ENCODE measurements at regions not wholly inside any gene's neighbourhood (a gene's known extent, or its start where the extent isn't known, plus 50 kb on each side); places are given as distances from the start of the nearest gene placed in this dataset.
"Not testable (repeated sequence)": the region's sequence is repeated elsewhere in the genome, so short reads cannot be mapped to it uniquely, and the experiment has no call there.

- DNase-seq = no peak
- intact Hi-C loops (cut with micrococcal nuclease) = no loop called here
- H3K9me3 Mint-ChIP-seq = no peaks in the 10 kb centered on the region
- no peaks in the 10 kb centered on the region for H3K36me3 Mint-ChIP-seq
- ChIA-PET CTCF (no interaction called here), POLR2A (no interaction called here)
- no peak overlapping the region for H3K27ac Mint-ChIP-seq
- H3K27me3 Mint-ChIP-seq = peaks cover 5% of the 10 kb centered on the region
- H3K4me3 Mint-ChIP-seq = no peak overlapping the region
- no peaks in the 10 kb centered on the region for H3K4me1 Mint-ChIP-seq (ENCODE audit: low read depth)
Observed at GRCh38 chr20:47905628-47906347, 120.5 kb upstream of the SULF2 start.

- H3K9me3 Mint-ChIP-seq; intact Hi-C loops (cut with micrococcal nuclease); H3K4me1 Mint-ChIP-seq (ENCODE audit: low read depth); H3K36me3 Mint-ChIP-seq; H3K4me3 Mint-ChIP-seq; H3K27ac Mint-ChIP-seq; CTCF ChIA-PET; H3K27me3 Mint-ChIP-seq; DNase-seq; POLR2A ChIA-PET: not testable (repeated sequence)
Observed at GRCh38 chr20:47903009-47903408, 117.7 kb upstream of the SULF2 start.

DNA sequence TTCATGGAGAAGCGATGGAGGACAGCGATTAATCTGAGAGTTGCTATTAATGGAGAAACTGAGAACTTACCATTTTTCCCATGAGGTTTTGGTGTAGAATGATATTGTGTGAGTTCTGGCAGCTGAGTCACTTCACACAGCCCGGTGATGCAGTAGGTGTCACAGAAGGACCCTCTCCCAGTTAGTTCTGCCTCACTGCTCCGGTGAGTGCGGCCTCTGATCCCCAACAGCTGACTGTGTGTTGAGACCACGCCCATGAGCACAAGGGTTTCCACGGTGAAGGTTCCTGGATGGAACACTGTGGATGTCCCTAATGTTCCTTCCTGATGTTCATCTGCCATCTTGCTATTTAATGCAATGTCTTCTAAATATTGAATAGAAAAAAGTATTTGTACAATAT, 114.0 kb upstream of the SULF2 start:
- H3K27me3 Mint-ChIP-seq; H3K9me3 Mint-ChIP-seq; H3K4me3 Mint-ChIP-seq; CTCF ChIA-PET; intact Hi-C loops (cut with micrococcal nuclease); H3K4me1 Mint-ChIP-seq (ENCODE audit: low read depth); H3K36me3 Mint-ChIP-seq; POLR2A ChIA-PET; H3K27ac Mint-ChIP-seq; DNase-seq: not testable (repeated sequence)

- no peaks in the 10 kb centered on the region for H3K36me3 Mint-ChIP-seq
- H3K27me3 Mint-ChIP-seq = no peaks in the 10 kb centered on the region
- POLR2A ChIA-PET = no interaction called here
- intact Hi-C loops (cut with micrococcal nuclease) = no loop called here
- no peaks in the 10 kb centered on the region for H3K9me3 Mint-ChIP-seq
- CTCF ChIA-PET = no interaction called here
- DNase-seq = no peak
- H3K27ac Mint-ChIP-seq = no peak overlapping the region
- H3K4me3 Mint-ChIP-seq = no peak overlapping the region
- no peaks in the 10 kb centered on the region for H3K4me1 Mint-ChIP-seq (ENCODE audit: low read depth)
Observed at GRCh38 chr20:47897461-47897860, 112.2 kb upstream of the SULF2 start.

GRCh38 chr20:47892681-47893080, 107.4 kb upstream of the SULF2 start:
- POLR2A ChIA-PET; H3K4me1 Mint-ChIP-seq (ENCODE audit: low read depth); H3K4me3 Mint-ChIP-seq; H3K27me3 Mint-ChIP-seq; H3K36me3 Mint-ChIP-seq; DNase-seq; H3K9me3 Mint-ChIP-seq; intact Hi-C loops (cut with micrococcal nuclease); CTCF ChIA-PET; H3K27ac Mint-ChIP-seq: not testable (repeated sequence)

DNA sequence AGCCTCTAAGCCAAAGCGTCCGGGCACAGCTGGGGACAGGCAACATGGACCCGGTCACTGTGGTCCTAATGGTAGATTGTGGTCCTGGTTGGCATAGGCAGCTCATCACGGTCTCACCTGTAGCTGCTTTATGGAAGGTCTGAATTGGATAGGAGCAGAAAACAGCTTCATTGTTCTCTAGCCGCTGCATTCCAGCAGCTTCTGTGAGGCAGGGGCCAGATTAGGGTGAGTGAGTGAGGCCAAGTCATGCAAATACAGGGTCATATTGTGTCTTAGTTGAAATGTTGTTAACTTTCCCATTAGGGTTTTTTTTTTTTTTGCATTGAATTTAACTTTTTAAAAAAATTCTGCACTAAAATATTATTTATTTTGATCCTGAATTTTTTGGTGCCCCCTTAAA, 105.4 kb upstream of the SULF2 start:
- H3K4me1 Mint-ChIP-seq (ENCODE audit: low read depth); CTCF ChIA-PET; H3K4me3 Mint-ChIP-seq; POLR2A ChIA-PET; DNase-seq; H3K27ac Mint-ChIP-seq; H3K27me3 Mint-ChIP-seq; H3K36me3 Mint-ChIP-seq; H3K9me3 Mint-ChIP-seq; intact Hi-C loops (cut with micrococcal nuclease): not testable (repeated sequence)

DNA sequence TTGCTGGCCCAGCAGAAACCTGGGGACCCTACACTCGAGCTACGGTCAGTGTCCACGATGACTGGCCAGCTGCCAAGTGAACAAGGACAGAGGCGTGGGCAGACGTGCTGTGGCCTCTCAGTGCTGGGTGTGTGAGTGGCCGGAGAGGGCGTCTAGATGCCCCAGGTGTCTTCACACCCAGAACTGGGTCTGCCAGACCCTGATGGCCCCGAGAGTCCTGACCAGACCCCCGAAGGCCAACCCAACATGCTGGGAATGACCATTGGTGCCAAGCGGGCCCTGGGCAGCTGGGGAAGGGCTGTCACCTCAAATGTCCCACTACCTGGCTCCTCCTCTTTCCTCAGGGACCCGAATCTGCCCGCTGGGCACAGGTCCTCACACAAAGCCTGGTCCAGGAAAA, 104.5 kb upstream of the SULF2 start:
- H3K4me1 Mint-ChIP-seq (ENCODE audit: low read depth); DNase-seq; H3K27me3 Mint-ChIP-seq; intact Hi-C loops (cut with micrococcal nuclease); H3K36me3 Mint-ChIP-seq; POLR2A ChIA-PET; H3K27ac Mint-ChIP-seq; CTCF ChIA-PET; H3K4me3 Mint-ChIP-seq; H3K9me3 Mint-ChIP-seq: not testable (repeated sequence)

DNA sequence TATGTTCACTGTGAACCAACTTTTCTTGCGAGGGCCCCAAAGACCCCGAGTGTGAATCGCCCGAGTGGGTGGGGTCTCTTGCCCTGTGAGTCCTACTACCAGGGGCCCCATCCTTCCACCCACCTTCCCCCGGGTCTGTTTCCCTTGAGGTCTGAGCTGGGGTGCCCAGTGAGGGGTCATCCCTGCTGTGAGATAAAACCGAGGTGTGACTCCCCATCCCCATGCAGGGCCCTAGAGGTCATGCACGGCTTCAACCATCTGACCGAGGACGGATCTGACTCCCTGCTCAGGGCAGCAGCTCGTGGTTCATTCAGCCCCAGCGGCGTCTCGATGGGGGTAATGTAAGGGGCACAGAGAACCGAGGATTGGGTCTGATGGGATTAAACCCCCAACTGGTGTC, 103.1 kb upstream of the SULF2 start:
- intact Hi-C loops (cut with micrococcal nuclease) = no loop called here
- DNase-seq = no peak
- H3K27me3 Mint-ChIP-seq = peaks cover 1% of the 10 kb centered on the region
- CTCF ChIA-PET = no interaction called here
- POLR2A ChIA-PET = no interaction called here
- H3K4me3 Mint-ChIP-seq = no peak overlapping the region
- no peaks in the 10 kb centered on the region for H3K36me3 Mint-ChIP-seq
- H3K27ac Mint-ChIP-seq = no peak overlapping the region
- no peaks in the 10 kb centered on the region for H3K4me1 Mint-ChIP-seq (ENCODE audit: low read depth)
- H3K9me3 Mint-ChIP-seq = no peaks in the 10 kb centered on the region

DNA sequence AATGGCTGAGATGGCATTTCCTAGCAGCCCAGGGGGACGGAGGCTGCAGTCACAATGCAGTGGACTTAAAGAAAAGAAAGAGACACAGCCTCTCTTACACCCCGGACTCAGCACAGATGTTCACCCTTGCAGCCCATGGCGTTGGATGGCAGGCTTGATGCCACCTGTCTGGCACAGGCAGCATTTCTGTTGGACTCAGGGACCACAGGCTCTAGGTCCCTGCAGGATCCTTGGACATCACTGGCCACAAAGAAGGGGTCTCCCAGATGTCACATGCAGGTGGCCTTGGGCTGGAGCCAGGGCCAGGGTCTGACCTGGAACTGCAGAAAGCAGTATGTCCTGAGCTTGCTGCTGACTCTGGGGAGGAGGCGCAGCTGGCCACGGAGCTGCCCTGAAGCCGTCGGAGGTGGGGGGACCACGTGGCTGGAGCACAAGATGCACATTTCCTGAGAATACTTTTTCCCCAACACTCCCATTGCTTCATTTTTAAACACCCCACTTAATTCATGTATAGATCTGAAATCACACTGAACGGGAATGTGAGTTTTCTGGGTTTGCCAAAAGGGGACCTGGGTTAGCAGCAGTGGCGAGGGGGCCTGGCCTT, 102.3 kb upstream of the SULF2 start:
- Mint-ChIP-seq H3K4me1 (ENCODE audit: low read depth) (no peaks in the 10 kb centered on the region), H3K36me3 (no peaks in the 10 kb centered on the region), H3K9me3 (no peaks in the 10 kb centered on the region), H3K27me3 (peaks cover 1% of the 10 kb centered on the region), H3K27ac (no peak overlapping the region), H3K4me3 (no peak overlapping the region)
- ChIA-PET POLR2A (no interaction called here), CTCF (interaction anchor here (0.6 kb wide), 1 partner anchor 685 kb away, joined by 3 read pairs; no protein-coding TSS in a partner anchor)
- intact Hi-C loops (cut with micrococcal nuclease) = no loop called here
- no peak for DNase-seq

- intact Hi-C loops (cut with micrococcal nuclease) = no loop called here
- H3K36me3 Mint-ChIP-seq = no peaks in the 10 kb centered on the region
- H3K4me3 Mint-ChIP-seq = no peak overlapping the region
- no peak for DNase-seq
- H3K27me3 Mint-ChIP-seq = peaks cover 1% of the 10 kb centered on the region
- CTCF ChIA-PET = interaction anchor here (0.6 kb wide), 1 partner anchor 685 kb away, joined by 3 read pairs; no protein-coding TSS in a partner anchor
- H3K4me1 Mint-ChIP-seq (ENCODE audit: low read depth) = no peaks in the 10 kb centered on the region
- H3K9me3 Mint-ChIP-seq = no peaks in the 10 kb centered on the region
- POLR2A ChIA-PET = no interaction called here
- no peak overlapping the region for H3K27ac Mint-ChIP-seq
Observed at GRCh38 chr20:47887064-47887463, 101.8 kb upstream of the SULF2 start.

GRCh38 chr20:47886454-47887041, 101.3 kb upstream of the SULF2 start:
- intact Hi-C loops (cut with micrococcal nuclease) = no loop called here
- CTCF ChIA-PET = no interaction called here
- no peak for DNase-seq
- Mint-ChIP-seq H3K4me3 (no peak overlapping the region), H3K9me3 (no peaks in the 10 kb centered on the region), H3K36me3 (no peaks in the 10 kb centered on the region), H3K27ac (no peak overlapping the region), H3K27me3 (peaks cover 1% of the 10 kb centered on the region), H3K4me1 (ENCODE audit: low read depth) (no peaks in the 10 kb centered on the region)
- POLR2A ChIA-PET = no interaction called here

DNA sequence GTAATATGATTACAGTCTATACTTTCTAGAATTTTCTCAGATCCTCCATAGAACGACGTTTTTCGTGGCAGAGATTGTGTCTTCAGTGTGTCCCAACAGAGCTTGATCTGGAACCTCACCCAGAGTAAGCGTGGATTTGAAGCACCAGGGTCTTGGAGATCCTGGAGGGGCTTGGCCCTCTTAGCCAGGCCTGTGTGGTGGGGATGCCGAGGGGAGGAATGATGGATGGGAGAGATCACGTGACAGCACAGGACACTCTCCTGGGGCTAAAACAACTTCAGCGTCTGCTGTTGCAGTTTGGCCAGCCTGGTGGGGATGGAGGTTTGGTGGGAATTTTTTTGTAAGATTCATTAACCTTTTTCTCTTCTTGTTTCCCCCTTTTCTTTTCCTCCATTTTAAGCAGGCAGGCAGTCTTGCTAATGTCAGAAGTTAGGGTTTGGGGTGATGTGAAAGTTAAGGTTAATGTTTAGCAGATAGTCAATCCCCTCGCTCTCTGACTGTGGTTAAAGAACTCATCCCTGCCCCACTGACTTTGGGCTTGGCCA, 100.7 kb upstream of the SULF2 start:
- intact Hi-C loops (cut with micrococcal nuclease) = no loop called here
- Mint-ChIP-seq H3K27ac (no peak overlapping the region), H3K4me1 (ENCODE audit: low read depth) (no peaks in the 10 kb centered on the region), H3K4me3 (no peak overlapping the region), H3K9me3 (no peaks in the 10 kb centered on the region), H3K36me3 (no peaks in the 10 kb centered on the region), H3K27me3 (peaks cover 1% of the 10 kb centered on the region)
- CTCF ChIA-PET = no interaction called here
- DNase-seq = no peak
- POLR2A ChIA-PET = no interaction called here

DNA sequence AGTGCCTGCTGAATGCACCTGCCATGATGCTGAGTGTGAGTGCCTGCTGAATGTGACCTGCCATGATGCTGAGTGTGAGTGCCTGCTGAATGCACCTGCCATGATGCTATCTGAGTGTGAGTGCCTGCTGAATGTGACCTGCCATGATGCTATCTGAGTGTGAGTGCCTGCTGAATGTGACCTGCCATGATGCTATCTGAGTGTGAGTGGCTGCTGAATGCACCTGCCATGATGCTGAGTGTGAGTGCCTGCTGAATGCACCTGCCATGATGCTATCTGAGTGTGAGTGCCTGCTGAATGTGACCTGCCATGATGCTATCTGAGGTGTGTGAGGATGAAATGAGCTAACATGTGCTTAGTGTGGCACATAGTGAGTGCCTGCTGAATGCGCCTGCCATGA, 98.7 kb upstream of the SULF2 start:
- H3K4me1 Mint-ChIP-seq (ENCODE audit: low read depth); H3K36me3 Mint-ChIP-seq; H3K4me3 Mint-ChIP-seq; CTCF ChIA-PET; H3K27me3 Mint-ChIP-seq; H3K9me3 Mint-ChIP-seq; POLR2A ChIA-PET; intact Hi-C loops (cut with micrococcal nuclease); DNase-seq; H3K27ac Mint-ChIP-seq: not testable (repeated sequence)

All from activated CD4-positive, alpha-beta memory T cell treated with anti-CD3 and anti-CD28 coated beads for 36 hours (primary cell).